Ovary (tissue), 3 donors: ENCODE measurements at regions not wholly inside any gene's neighbourhood (a gene's known extent, or its start where the extent isn't known, plus 50 kb on each side); places are given as distances from the start of the nearest gene placed in this dataset.
"Not testable (repeated sequence)": the region's sequence is repeated elsewhere in the genome, so short reads cannot be mapped to it uniquely, and the experiment has no call there.

Experiments
- CTCF ChIP-seq, 3 donors: fragments of 450-650 bp in 2 of 3; fragments of 200-600 bp in 1 of 3; IDR thresholded peaks; one replicate each; pipeline versions ENCODE4 v1.5.1 to v1.8.0; 2016 to 2022; ENCODE audit warnings: antibody characterized with exemption in 3 of 3, mild to moderate bottlenecking in 1 of 3
- POLR2A ChIP-seq: fragments of 450-650 bp; IDR thresholded peaks from one replicate; pipeline ENCODE4 v1.6.1; 2017; ENCODE audit warnings: antibody characterized with exemption, mild to moderate bottlenecking, moderate library complexity
- donor health status: DM: no; HTN: no; CAD: no.

- not testable (repeated sequence) for TF ChIP-seq CTCF (IDR thresholded peaks at IDR 0.05); POLR2A
Measured at GRCh38 chr2:87594611-87594992, 153.3 kb upstream of the PLGLB2 start.
